GM08714 (cell line): ENCODE measurements at regions not wholly inside any gene's neighbourhood (a gene's known extent, or its start where the extent isn't known, plus 50 kb on each side); places are given as distances from the start of the nearest gene placed in this dataset.
"Not testable (repeated sequence)": the region's sequence is repeated elsewhere in the genome, so short reads cannot be mapped to it uniquely, and the experiment has no call there.

Experiments
- H3K4me3 ChIP-seq: fragments of 200-500 bp; sonication (Bioruptor generic); 2 replicates; pipeline ENCODE4 v1.5.1; 2014; ENCODE audit warnings: mild to moderate bottlenecking, low read length, inconsistent platforms
- ZNF274 ChIP-seq: IDR thresholded peaks from 2 replicates; pipeline ENCODE4 v1.6.1; 2012; ENCODE audit warnings: mild to moderate bottlenecking, low read depth, low read length

- TF ChIP-seq ZNF274, result no peak
- no peak overlapping the region for H3K4me3 ChIP-seq
These were observed 1152.6 kb downstream of the NSUN3 start for GRCh38 chr3:95215437-95215957.

- H3K4me3 ChIP-seq, result no peak overlapping the region
- TF ChIP-seq ZNF274, result no peak
These were observed 1154.8 kb downstream of the NSUN3 start for GRCh38 chr3:95217661-95218060.

- TF ChIP-seq ZNF274, result no peak
- no peak overlapping the region for H3K4me3 ChIP-seq
These were observed 1155.6 kb downstream of the NSUN3 start for GRCh38 chr3:95218484-95218883.

- no peak for TF ChIP-seq ZNF274
- H3K4me3 ChIP-seq, result no peak overlapping the region
These were observed 1163.6 kb downstream of the NSUN3 start for GRCh38 chr3:95226437-95226836.

GRCh38 chr3:95227092-95227491, 1164.2 kb downstream of the NSUN3 start:
- H3K4me3 ChIP-seq, result no peak overlapping the region
- no peak for TF ChIP-seq ZNF274

- TF ChIP-seq ZNF274, result no peak
- H3K4me3 ChIP-seq, result no peak overlapping the region
These were observed 1165.6 kb downstream of the NSUN3 start for GRCh38 chr3:95228416-95228815.

GRCh38 chr3:95235916-95236315, 1173.1 kb downstream of the NSUN3 start:
- no peak for TF ChIP-seq ZNF274
- no peak overlapping the region for H3K4me3 ChIP-seq

- H3K4me3 ChIP-seq, result no peak overlapping the region
- TF ChIP-seq ZNF274, result no peak
These were observed 1174.9 kb downstream of the NSUN3 start for GRCh38 chr3:95237783-95238182.

- TF ChIP-seq ZNF274, result no peak
These were observed 1177.5 kb downstream of the NSUN3 start for GRCh38 chr3:95240395-95240794.

GRCh38 chr3:95241256-95241655, 1178.4 kb downstream of the NSUN3 start:
- not testable (repeated sequence) for H3K4me3 ChIP-seq

More at GRCh38 chr3:95240395-95240794, 1177.5 kb downstream of the NSUN3 start:
- no peak overlapping the region for H3K4me3 ChIP-seq

- TF ChIP-seq ZNF274, result no peak
- H3K4me3 ChIP-seq, result no peak overlapping the region
These were observed 1183.6 kb downstream of the NSUN3 start for GRCh38 chr3:95246413-95246812.

GRCh38 chr3:95254061-95254460, 1191.2 kb downstream of the NSUN3 start:
- H3K4me3 ChIP-seq, result no peak overlapping the region
- no peak for TF ChIP-seq ZNF274

GRCh38 chr3:95254758-95255157, 1191.9 kb downstream of the NSUN3 start:
- no peak for TF ChIP-seq ZNF274
- H3K4me3 ChIP-seq, result no peak overlapping the region

- no peak overlapping the region for H3K4me3 ChIP-seq
- no peak for TF ChIP-seq ZNF274
These were observed 1202.3 kb downstream of the NSUN3 start for GRCh38 chr3:95265129-95265528.

GRCh38 chr3:95271395-95271794, 1208.5 kb downstream of the NSUN3 start:
- TF ChIP-seq ZNF274, result no peak
- H3K4me3 ChIP-seq, result no peak overlapping the region

- H3K4me3 ChIP-seq, result no peak overlapping the region
- no peak for TF ChIP-seq ZNF274
These were observed 1209.3 kb downstream of the NSUN3 start for GRCh38 chr3:95272166-95272565.
